Spleen (tissue), 7 donors: ENCODE measurements at regions not wholly inside any gene's neighbourhood (a gene's known extent, or its start where the extent isn't known, plus 50 kb on each side); places are given as distances from the start of the nearest gene placed in this dataset.

Source experiments
- POLR2A ChIP-seq, 3 donors: fragments of 450-650 bp; IDR thresholded peaks; one replicate each; pipeline ENCODE4 v1.5.1; 2017; ENCODE audit warnings: antibody characterized with exemption in 3 of 3, mild to moderate bottlenecking in 1 of 3
- TF ChIP-seq, protein P1 (sequence below), 11 experiments: fragments of 200-600 bp in 7 of 11; fragments of 450-650 bp in 4 of 11; sonication (generic) in 4 of 11; IDR thresholded peaks in 8 of 11; conservative IDR thresholded peaks in 3 of 11; 1 replicate in 7 of 11; 2 replicates in 4 of 11; pipeline versions ENCODE4 v1.4.0 to v1.8.0; 2016 to 2021; ENCODE audit warnings: antibody characterized with exemption in 11 of 11, inconsistent platforms in 4 of 11, mild to moderate bottlenecking in 1 of 11
- donor health status: DM: no; HTN: no; CAD: no; lungs with moderate emphysema.
- donor health status: DM: no; HTN: no; CAD: no.
- donor health status: DM: no; HTN: no; CAD: no.

DNA sequence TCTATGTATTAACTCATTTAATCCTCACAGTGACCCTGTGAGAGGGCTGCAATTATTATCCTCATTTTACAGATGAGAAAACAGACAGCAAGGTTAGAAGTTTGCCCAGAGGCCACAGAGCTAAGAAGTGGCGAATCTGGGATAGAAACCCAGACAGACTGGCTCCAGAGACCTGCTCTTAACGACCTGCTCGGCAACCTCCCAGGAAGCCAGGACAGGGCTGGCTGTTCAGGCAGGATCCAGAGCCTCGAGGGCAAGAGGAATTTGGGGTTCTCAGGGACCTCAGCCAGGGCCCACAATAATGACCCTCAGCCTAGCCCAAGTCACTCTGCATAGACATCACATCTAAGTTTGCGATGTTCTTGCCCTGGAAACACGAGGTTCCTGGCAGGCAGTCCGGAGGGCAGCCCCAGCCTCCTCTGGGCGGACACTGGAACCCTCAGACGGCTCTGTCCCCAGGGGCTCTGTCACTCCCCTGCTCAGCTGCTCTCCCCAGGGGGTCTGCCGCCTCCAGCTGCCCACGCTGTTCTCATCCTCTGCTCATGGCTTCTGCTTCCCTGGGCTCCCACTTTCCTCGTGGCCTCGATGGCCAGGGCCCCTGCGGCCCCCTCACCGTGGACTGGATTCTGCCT, 138.5 kb upstream of the ERCC6L2 start:
- TF ChIP-seq, protein P1, sequence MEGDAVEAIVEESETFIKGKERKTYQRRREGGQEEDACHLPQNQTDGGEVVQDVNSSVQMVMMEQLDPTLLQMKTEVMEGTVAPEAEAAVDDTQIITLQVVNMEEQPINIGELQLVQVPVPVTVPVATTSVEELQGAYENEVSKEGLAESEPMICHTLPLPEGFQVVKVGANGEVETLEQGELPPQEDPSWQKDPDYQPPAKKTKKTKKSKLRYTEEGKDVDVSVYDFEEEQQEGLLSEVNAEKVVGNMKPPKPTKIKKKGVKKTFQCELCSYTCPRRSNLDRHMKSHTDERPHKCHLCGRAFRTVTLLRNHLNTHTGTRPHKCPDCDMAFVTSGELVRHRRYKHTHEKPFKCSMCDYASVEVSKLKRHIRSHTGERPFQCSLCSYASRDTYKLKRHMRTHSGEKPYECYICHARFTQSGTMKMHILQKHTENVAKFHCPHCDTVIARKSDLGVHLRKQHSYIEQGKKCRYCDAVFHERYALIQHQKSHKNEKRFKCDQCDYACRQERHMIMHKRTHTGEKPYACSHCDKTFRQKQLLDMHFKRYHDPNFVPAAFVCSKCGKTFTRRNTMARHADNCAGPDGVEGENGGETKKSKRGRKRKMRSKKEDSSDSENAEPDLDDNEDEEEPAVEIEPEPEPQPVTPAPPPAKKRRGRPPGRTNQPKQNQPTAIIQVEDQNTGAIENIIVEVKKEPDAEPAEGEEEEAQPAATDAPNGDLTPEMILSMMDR (IDR thresholded peaks at IDR 0.05 in 8 of 11, conservative IDR thresholded peaks at IDR 0.05 in 3 of 11), result no peak
- no peak for TF ChIP-seq POLR2A (IDR thresholded peaks at IDR 0.05)
